Kidney (tissue), 13 donors: ENCODE measurements at regions not wholly inside any gene's neighbourhood (a gene's known extent, or its start where the extent isn't known, plus 50 kb on each side); places are given as distances from the start of the nearest gene placed in this dataset.

Source experiments
- DNase-seq, 5 donors: peaks; one replicate each; pipeline ENCODE4 v3.0.0-alpha.2; 2013 to 2020
- FAIRE-seq: peaks from 2 replicates; lab custom pipeline; 2012; peaks lifted over from hg19 to GRCh38; lab: Jason Lieb, UNC
- H3K27ac ChIP-seq, 2 donors: one replicate each; pipeline ENCODE4 v1.7.0; 2013; ENCODE audit warnings: low read depth in 2 of 2, low read length in 2 of 2, inconsistent platforms in 1 of 2
- H3K27me3 ChIP-seq: one replicate; pipeline ENCODE4 v1.7.1; 2013; ENCODE audit warnings: low read length, inconsistent platforms; ENCODE audit not compliant: control insufficient read depth, insufficient read depth
- H3K36me3 ChIP-seq, 3 donors: one replicate each; pipeline versions ENCODE4 v1.7.0 to v1.7.1; 2013; ENCODE audit warnings: low read length in 3 of 3, control low read depth in 1 of 3, inconsistent platforms in 1 of 3; ENCODE audit not compliant: insufficient read depth in 3 of 3, control insufficient read depth in 2 of 3
- H3K4me1 ChIP-seq, 3 donors: one replicate each; pipeline versions ENCODE4 v1.7.0 to v1.7.1; 2013; ENCODE audit warnings: low read length in 3 of 3, inconsistent platforms in 1 of 3, low read depth in 1 of 3; ENCODE audit not compliant: control insufficient read depth in 2 of 3, insufficient read depth in 2 of 3
- H3K4me3 ChIP-seq, 3 donors: one replicate each; pipeline versions ENCODE4 v1.7.0 to v1.8.1; 2013; ENCODE audit warnings: low read length in 3 of 3, control low read depth in 1 of 3, inconsistent platforms in 1 of 3
- H3K9ac ChIP-seq, 3 donors: one replicate each; pipeline versions ENCODE4 v1.7.0 to v1.7.1; 2013; ENCODE audit warnings: low read length in 3 of 3, control low read depth in 1 of 3, inconsistent platforms in 1 of 3
- H3K9me3 ChIP-seq, 3 donors: one replicate each; pipeline versions ENCODE4 v1.7.0 to v1.7.1; 2013; ENCODE audit warnings: low read length in 3 of 3, control low read depth in 1 of 3, inconsistent platforms in 1 of 3; ENCODE audit not compliant: control insufficient read depth in 2 of 3, insufficient read depth in 1 of 3
- CTCF ChIP-seq: IDR thresholded peaks from 3 replicates; pipeline ENCODE4 v1.5.1; 2012; ENCODE audit warnings: mild to moderate bottlenecking, moderate library complexity, borderline replicate concordance; ENCODE audit not compliant: insufficient read depth; ENCODE audit errors: extremely low read depth
- intact Hi-C: fragments of 100-400 bp; cut with DNase I; formaldehyde crosslinking; loops from one replicate; pipeline ENCODE4 v1.11.1; 2022
- donor health status: control.
- donor health status: control.
- donor health status: control.
- donor health status: control.
- donor health status: control.
- donor health status: DM: yes; HTN: yes; CAD: no.
- donor health status: Normal renal cell carcinoma (clear cell type).

DNA sequence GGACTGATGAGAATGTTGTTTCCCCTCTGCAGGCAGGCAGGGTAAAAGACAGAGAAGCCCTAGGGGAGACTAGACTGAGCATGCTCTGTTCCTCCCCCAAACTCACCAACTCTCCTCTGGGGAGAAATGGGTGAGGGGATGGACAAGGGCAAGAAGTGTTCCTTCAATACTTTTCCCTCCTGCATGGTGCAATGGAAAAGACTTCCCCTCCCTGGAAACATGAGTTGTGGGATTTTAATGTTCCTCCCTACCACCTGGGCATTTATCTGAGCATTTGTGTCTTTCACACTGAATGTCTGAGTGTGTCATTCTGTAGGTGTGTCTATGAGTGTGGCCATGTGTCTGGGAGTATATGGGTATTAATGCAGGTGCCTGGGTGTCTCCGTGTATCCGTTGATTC is 275.7 kb downstream of the C1orf94 start:
- Histone ChIP-seq H3K4me3 (no peak overlapping the region), H3K27ac (no peak overlapping the region), H3K36me3 (no peaks in the 10 kb centered on the region), H3K4me1 (no peaks in the 10 kb centered on the region), H3K9ac (no peak overlapping the region), H3K9me3 (no peaks in the 10 kb centered on the region), H3K27me3 (no peaks in the 10 kb centered on the region)
- no peak for TF ChIP-seq CTCF
- FAIRE-seq (no peak), DNase-seq (no peak)
- intact Hi-C loops = no loop called here

DNA sequence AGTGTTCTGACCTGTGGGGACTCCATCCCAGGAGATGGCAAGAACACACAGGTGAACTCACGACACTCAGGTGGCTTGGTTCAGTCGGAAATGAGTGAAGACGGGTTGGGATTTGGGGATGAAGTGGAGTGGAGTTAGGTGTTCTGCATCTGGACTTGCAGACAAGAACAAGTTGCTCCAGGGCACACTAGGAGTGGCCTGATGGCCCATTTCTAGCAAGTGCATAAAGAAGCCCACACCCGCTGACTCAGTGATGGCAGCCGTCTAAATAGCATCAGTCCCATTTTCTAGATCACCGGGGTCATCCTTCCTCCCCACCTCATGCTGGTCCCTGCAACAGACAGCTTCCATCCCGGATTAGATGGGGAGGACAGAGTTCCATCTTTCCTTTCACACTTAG is 278.4 kb downstream of the C1orf94 start:
- Histone ChIP-seq H3K4me3 (no peak overlapping the region), H3K9me3 (no peaks in the 10 kb centered on the region), H3K27me3 (no peaks in the 10 kb centered on the region), H3K9ac (no peak overlapping the region), H3K27ac (no peak overlapping the region), H3K36me3 (no peaks in the 10 kb centered on the region), H3K4me1 (no peaks in the 10 kb centered on the region)
- DNase-seq (no peak), FAIRE-seq (no peak)
- TF ChIP-seq CTCF = no peak
- intact Hi-C loops = no loop called here

DNA sequence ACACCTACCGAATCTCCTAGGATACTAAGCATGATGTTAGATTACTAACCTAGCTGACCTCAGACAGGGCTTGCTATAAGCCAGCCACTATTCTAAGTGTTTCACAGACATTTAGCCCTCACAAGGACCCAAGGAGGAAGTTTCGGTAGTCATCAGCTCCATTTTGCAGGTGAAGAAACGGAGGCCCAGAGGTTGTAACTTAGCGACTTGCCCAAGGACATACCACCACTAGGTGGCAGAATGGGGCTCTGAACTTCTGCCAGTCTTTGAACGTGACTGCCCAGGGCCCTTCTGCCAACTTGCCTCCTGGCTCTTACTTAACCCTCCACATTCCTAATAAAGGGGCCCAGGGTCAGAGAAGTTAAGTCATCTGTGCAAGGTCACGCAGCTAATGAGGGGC is 283.5 kb downstream of the C1orf94 start:
- intact Hi-C loops = no loop called here
- Histone ChIP-seq H3K4me1 (no peaks in the 10 kb centered on the region), H3K9ac (no peak overlapping the region), H3K27me3 (no peaks in the 10 kb centered on the region), H3K36me3 (no peaks in the 10 kb centered on the region), H3K4me3 (no peak overlapping the region), H3K9me3 (no peaks in the 10 kb centered on the region), H3K27ac (no peak overlapping the region)
- TF ChIP-seq CTCF = peak; percentile 38
- DNase-seq = peak in 4 of 5 donors; percentile 18 to 46 (median 40)
- no peak for FAIRE-seq

DNA sequence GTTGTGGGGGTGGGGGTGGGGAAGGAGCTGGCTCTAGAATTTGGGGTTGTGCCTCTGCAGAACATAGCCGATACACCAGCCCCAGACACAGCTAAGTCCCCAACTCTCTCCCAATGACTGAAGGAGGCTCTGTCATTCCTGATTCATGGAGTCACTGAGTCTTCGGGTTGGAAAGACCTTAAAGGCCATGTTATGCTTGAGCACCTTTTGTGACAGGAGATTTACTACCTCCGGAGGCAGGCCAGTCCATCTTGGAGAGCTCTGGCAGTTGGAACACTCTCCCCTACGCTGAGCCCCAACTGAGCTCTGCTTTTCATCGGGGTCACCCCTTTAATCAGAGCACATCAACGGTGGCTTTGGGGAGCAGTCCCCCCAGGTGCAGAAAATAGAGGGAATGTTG is 284.4 kb upstream of the GJB5 start:
- H3K36me3 ChIP-seq = no peaks in the 10 kb centered on the region
- no peak overlapping the region for H3K9ac ChIP-seq
- DNase-seq = peak in 4 of 5 donors; percentile 42 to 86 (median 74)

More for the DNA sequence above, 284.4 kb upstream of the GJB5 start:
- no peak for TF ChIP-seq CTCF
- H3K4me3 ChIP-seq = no peak overlapping the region
- no peaks in the 10 kb centered on the region for H3K4me1 ChIP-seq
- H3K27ac ChIP-seq = no peak overlapping the region
- no peak for FAIRE-seq
- peaks cover 5% of the 10 kb centered on the region for H3K27me3 ChIP-seq
- H3K9me3 ChIP-seq = peaks cover 0 to 4% (median 0%) of the 10 kb centered on the region in 3 donors
- intact Hi-C loops = no loop called here
